Uterus (tissue), 2 donors: ENCODE measurements at regions not wholly inside any gene's neighbourhood (a gene's known extent, or its start where the extent isn't known, plus 50 kb on each side); places are given as distances from the start of the nearest gene placed in this dataset.

Source experiments
- CTCF ChIP-seq, 4 experiments: fragments of 200-600 bp in 2 of 4; fragments of 450-650 bp in 2 of 4; sonication (generic) in 2 of 4; IDR thresholded peaks; one replicate each; pipeline ENCODE4 v1.5.1; 2016 to 2019; ENCODE audit warnings: antibody characterized with exemption in 4 of 4, mild to moderate bottlenecking in 2 of 4, moderate library complexity in 1 of 4
- POLR2A ChIP-seq, 2 donors: fragments of 450-650 bp; IDR thresholded peaks; one replicate each; pipeline ENCODE4 v1.6.1; 2016; ENCODE audit warnings: antibody characterized with exemption in 2 of 2, mild to moderate bottlenecking in 1 of 2, moderate library complexity in 1 of 2

GRCh38 chr18:37975446-37975845 is 409.8 kb upstream of the CELF4 start:
- TF ChIP-seq POLR2A (IDR thresholded peaks at IDR 0.05) = no peak
- TF ChIP-seq CTCF (IDR thresholded peaks at IDR 0.05) = no peak
